Fibroblast of lung (primary cell): ENCODE measurements at regions not wholly inside any gene's neighbourhood (a gene's known extent, or its start where the extent isn't known, plus 50 kb on each side); places are given as distances from the start of the nearest gene placed in this dataset.

Experiments
- CTCF ChIP-seq, 2 donors: IDR thresholded peaks in 1 of 2; conservative IDR thresholded peaks in 1 of 2; 1 replicate in 1 of 2; 2 replicates in 1 of 2; pipeline ENCODE4 v1.5.1; 2011 to 2012; ENCODE audit warnings: low read length in 2 of 2, control low read depth in 1 of 2, inconsistent platforms in 1 of 2, low read depth in 1 of 2, mild to moderate bottlenecking in 1 of 2
- EZH2 ChIP-seq: IDR thresholded peaks from 2 replicates; pipeline ENCODE4 v1.5.1; 2012; ENCODE audit warnings: low read length, control low read depth, mild to moderate bottlenecking; ENCODE audit errors: missing control alignments

DNA sequence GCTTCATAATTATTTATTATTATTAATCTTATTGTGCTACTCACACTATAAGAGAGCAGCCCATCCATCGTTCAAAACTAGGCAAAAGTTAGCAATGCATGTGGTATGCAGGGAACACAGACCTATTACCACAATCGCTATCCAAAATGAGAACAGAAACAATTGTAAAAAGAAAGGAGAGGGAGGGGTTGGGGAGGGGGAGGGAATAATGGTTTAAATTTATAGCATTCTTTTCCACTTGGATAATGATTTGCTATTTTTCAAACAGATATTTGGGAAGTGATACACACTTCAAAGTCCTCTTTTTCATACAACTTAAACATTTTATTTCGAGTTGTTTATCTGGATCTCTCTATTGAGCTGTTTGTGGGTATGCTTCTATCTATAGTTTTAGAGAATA is 248.6 kb upstream of the SOX5 start:
- TF ChIP-seq CTCF (conservative IDR thresholded peaks at IDR 0.05 in 1 of 2, IDR thresholded peaks at IDR 0.05 in 1 of 2; ENCODE audit: low read depth in 1 of 2, low read length in 2 of 2): no peak
- TF ChIP-seq EZH2: no peak
